ENCODE measurements at regions not wholly inside any gene's neighbourhood (a gene's known extent, or its start where the extent isn't known, plus 50 kb on each side); places are given as distances from the start of the nearest gene placed in this dataset.
"Not testable (repeated sequence)": the region's sequence is repeated elsewhere in the genome, so short reads cannot be mapped to it uniquely, and the experiment has no call there.

- DNase-seq, result no peak
These were observed 191.5 kb upstream of the NR2F2 start for GRCh38 chr15:96138985-96139384.

GRCh38 chr15:96142498-96142897, 188.0 kb upstream of the NR2F2 start:
- no peak for DNase-seq

GRCh38 chr15:96144734-96145133, 185.8 kb upstream of the NR2F2 start:
- DNase-seq, result no peak

GRCh38 chr15:96146726-96147125, 183.8 kb upstream of the NR2F2 start:
- no peak for DNase-seq

- no peak for DNase-seq
These were observed 183.2 kb upstream of the NR2F2 start for GRCh38 chr15:96147267-96147666.

- no peak for DNase-seq
These were observed 180.2 kb upstream of the NR2F2 start for GRCh38 chr15:96150254-96150653.

- not testable (repeated sequence) for DNase-seq
These were observed 178.8 kb upstream of the NR2F2 start for GRCh38 chr15:96151749-96152148.

GRCh38 chr15:96153929-96154328, 176.6 kb upstream of the NR2F2 start:
- no peak for DNase-seq

GRCh38 chr15:96158938-96159337, 171.6 kb upstream of the NR2F2 start:
- no peak for DNase-seq

- DNase-seq, result no peak
These were observed 170.2 kb upstream of the NR2F2 start for GRCh38 chr15:96160269-96160668.

- no peak for DNase-seq
These were observed 169.7 kb upstream of the NR2F2 start for GRCh38 chr15:96160800-96161199.

GRCh38 chr15:96162322-96162721, 168.2 kb upstream of the NR2F2 start:
- no peak for DNase-seq

GRCh38 chr15:96165081-96165480, 165.4 kb upstream of the NR2F2 start:
- DNase-seq, result no peak

- no peak for DNase-seq
These were observed 164.7 kb upstream of the NR2F2 start for GRCh38 chr15:96165775-96166174.

GRCh38 chr15:96166223-96167200, 164.0 kb upstream of the NR2F2 start:
- no peak for DNase-seq

- DNase-seq, result not testable (repeated sequence)
These were observed 159.9 kb upstream of the NR2F2 start for GRCh38 chr15:96170616-96170978.

GRCh38 chr15:96170979-96171739, 159.3 kb upstream of the NR2F2 start:
- no peak for DNase-seq

GRCh38 chr15:96171853-96172296, 158.6 kb upstream of the NR2F2 start:
- DNase-seq, result no peak

GRCh38 chr15:96172417-96172816, 158.1 kb upstream of the NR2F2 start:
- DNase-seq, result no peak

GRCh38 chr15:96176831-96177230, 153.7 kb upstream of the NR2F2 start:
- no peak for DNase-seq

- DNase-seq, result no peak
These were observed 153.2 kb upstream of the NR2F2 start for GRCh38 chr15:96177279-96177678.

- no peak for DNase-seq
These were observed 150.3 kb upstream of the NR2F2 start for GRCh38 chr15:96180087-96180748.

GRCh38 chr15:96181217-96181616, 149.3 kb upstream of the NR2F2 start:
- no peak for DNase-seq

All from activated CD4-positive, alpha-beta T cell treated with anti-CD3 and anti-CD28 coated beads for 1 hour (primary cell).